HG02623 (cell line): ENCODE measurements at regions not wholly inside any gene's neighbourhood (a gene's known extent, or its start where the extent isn't known, plus 50 kb on each side); places are given as distances from the start of the nearest gene placed in this dataset.

Experiments
- ATAC-seq: cut with Tn5 transposase; IDR thresholded peaks from one replicate; pipeline ENCODE4 v1.9.1; 2021; ENCODE audit warnings: moderate library complexity; ENCODE audit not compliant: unreplicated experiment

DNA sequence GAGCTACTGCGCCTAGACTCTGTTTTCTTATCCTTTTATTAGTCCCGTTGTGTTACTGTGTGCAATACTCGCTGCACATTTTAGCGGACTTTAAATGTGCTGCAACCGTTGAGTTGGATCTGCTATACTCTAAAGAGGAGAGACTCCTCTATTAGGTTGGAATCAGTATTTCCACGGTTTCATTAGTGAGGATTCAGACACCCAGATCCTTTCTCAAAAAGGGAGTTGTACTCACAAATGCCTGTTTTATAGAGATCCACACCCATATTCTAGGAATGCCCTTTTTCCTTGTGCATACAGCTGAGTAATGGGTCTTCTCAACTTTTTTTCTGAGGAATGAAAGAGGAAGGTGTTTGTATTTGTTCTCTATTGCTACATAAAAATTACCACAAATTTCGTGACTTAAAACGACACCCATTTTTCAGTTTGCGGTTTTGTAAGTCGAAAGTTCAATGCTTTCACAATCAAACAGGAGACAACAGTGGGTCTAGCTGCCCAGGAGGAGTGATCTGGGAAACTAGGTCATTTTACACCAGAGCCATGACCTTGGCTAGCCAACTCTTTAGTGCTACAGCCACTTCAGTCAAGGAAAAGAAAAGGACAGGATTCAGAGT is 52.8 kb upstream of the SLC44A1 start:
- no peak for ATAC-seq

DNA sequence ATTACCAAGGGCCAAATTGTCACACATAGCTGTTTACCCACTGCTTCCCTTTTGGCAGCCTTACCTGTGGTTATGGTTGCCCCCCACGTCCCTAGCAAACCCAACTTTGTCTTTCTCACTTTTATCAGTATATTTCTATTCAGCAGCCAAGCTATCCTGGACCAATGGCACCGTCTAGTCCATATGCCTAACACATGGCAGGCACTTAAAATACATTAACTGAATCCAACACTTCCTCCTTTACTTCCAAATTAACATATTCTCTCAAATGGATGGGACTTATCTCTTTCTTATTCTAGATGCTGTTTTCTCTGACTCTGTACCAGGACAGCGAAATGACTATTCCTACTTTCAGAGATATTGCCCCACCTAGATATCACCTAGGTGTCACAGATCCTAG is 50.9 kb upstream of the SLC44A1 start:
- ATAC-seq, result no peak

DNA sequence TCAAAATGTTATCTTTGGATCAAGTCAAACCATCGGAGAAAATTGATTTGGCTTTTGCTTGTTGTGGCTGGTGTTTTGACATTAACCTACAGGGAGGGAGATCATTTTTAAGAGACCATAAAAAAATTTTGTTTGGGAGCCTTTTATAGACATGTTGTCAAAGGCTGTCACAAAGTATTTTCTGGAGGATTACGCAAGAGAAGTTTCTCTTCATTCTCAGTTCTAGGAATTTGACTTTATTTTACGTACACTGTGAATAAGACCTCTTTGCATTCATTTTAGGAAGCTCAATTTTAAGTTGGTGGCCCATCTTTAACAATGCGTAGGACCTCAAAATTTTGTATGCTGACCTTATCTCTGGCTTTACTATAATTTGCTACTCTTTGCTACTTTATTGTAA is 50.2 kb upstream of the SLC44A1 start:
- ATAC-seq, result no peak
